Coronary artery (tissue), 2 donors: ENCODE measurements at regions not wholly inside any gene's neighbourhood (a gene's known extent, or its start where the extent isn't known, plus 50 kb on each side); places are given as distances from the start of the nearest gene placed in this dataset.

Experiments used
- DNase-seq: peaks from one replicate; pipeline ENCODE4 v3.0.0-alpha.2; 2017; ENCODE audit warnings: low spot score
- H3K27ac ChIP-seq, 2 donors: fragments of 200-600 bp; sonication (generic); one replicate each; pipeline ENCODE4 v1.5.1; 2016 to 2019
- H3K4me3 ChIP-seq: fragments of 200-600 bp; sonication (generic); 2 replicates; pipeline ENCODE4 v1.5.1; 2016; ENCODE audit warnings: mild to moderate bottlenecking, moderate library complexity
- CTCF ChIP-seq: fragments of 200-600 bp; sonication (generic); IDR thresholded peaks from one replicate; pipeline ENCODE4 v1.5.1; 2019; ENCODE audit warnings: antibody characterized with exemption

- no peak for TF ChIP-seq CTCF
- H3K27ac ChIP-seq = no peak overlapping the region
- H3K4me3 ChIP-seq = no peak overlapping the region
- no peak for DNase-seq
Observed at GRCh38 chr12:3925621-3926020, 52.4 kb upstream of the PARP11 start.

- TF ChIP-seq CTCF = no peak
- no peak for DNase-seq
- no peak overlapping the region for H3K27ac ChIP-seq
Observed at GRCh38 chr12:3924761-3925160, 51.6 kb upstream of the PARP11 start.

DNA sequence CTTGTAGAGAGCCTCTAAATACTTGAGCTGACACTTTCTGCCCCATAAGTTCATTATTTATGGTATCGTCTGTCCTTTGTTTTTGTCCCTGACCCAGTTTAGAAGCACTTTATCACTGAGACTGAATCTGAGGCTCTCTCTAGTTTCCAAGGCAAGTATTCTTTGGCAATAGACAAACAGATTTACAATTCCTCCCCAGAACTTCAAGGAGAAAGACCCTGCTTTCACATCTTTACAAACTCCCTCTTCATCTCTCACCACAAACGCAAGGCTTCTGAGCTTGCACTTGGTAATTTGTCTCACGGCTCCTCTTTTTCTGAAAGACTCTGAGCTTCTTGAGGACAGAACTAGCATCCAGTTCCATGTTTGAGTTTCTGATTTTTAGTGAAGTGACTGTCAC, 49.8 kb upstream of the PARP11 start:
- Histone ChIP-seq H3K27ac (no peak overlapping the region), H3K4me3 (no peak overlapping the region)
- no peak for DNase-seq
- TF ChIP-seq CTCF = no peak

More at GRCh38 chr12:3924761-3925160, 51.6 kb upstream of the PARP11 start:
- no peak overlapping the region for H3K4me3 ChIP-seq
